Spleen (tissue), 7 donors: ENCODE measurements at regions not wholly inside any gene's neighbourhood (a gene's known extent, or its start where the extent isn't known, plus 50 kb on each side); places are given as distances from the start of the nearest gene placed in this dataset.

Experiments used
- POLR2A ChIP-seq, 3 donors: fragments of 450-650 bp; IDR thresholded peaks; one replicate each; pipeline ENCODE4 v1.5.1; 2017; ENCODE audit warnings: antibody characterized with exemption in 3 of 3, mild to moderate bottlenecking in 1 of 3
- POLR2AphosphoS5 ChIP-seq, 3 donors: sonication (generic); formaldehyde crosslinking; IDR thresholded peaks; one replicate each; pipeline ENCODE4 v1.5.1; 2017; ENCODE audit warnings: antibody characterized with exemption in 3 of 3
- TF ChIP-seq, protein P1 (sequence below), 11 experiments: fragments of 200-600 bp in 7 of 11; fragments of 450-650 bp in 4 of 11; sonication (generic) in 4 of 11; IDR thresholded peaks in 8 of 11; conservative IDR thresholded peaks in 3 of 11; 1 replicate in 7 of 11; 2 replicates in 4 of 11; pipeline versions ENCODE4 v1.4.0 to v1.8.0; 2016 to 2021; ENCODE audit warnings: antibody characterized with exemption in 11 of 11, inconsistent platforms in 4 of 11, mild to moderate bottlenecking in 1 of 11
- donor health status: DM: no; HTN: no; CAD: no; lungs with moderate emphysema.
- donor health status: DM: no; HTN: no; CAD: no.
- donor health status: DM: no; HTN: no; CAD: no.

DNA sequence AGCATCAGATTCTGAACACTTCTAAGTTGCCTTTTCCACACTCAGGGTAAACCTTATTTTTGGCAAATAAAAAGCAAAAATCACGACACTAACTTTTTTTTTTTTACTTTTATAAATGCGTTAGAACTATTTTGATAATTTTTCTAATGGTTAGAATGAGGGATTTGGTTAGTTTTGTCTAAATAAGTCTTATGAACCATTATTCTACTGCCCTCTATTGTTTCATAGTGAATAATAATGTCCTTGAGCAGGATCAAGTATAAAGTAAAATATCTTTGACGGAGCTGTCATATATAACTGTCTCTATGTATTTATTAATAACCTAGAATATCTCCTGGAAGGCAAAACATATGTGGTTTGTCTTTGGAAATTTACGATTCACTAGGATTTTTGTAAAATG is 631.8 kb downstream of the GABRG2 start:
- TF ChIP-seq POLR2A (IDR thresholded peaks at IDR 0.05) (no peak), POLR2AphosphoS5 (IDR thresholded peaks at IDR 0.05) (no peak)
- TF ChIP-seq, protein P1, sequence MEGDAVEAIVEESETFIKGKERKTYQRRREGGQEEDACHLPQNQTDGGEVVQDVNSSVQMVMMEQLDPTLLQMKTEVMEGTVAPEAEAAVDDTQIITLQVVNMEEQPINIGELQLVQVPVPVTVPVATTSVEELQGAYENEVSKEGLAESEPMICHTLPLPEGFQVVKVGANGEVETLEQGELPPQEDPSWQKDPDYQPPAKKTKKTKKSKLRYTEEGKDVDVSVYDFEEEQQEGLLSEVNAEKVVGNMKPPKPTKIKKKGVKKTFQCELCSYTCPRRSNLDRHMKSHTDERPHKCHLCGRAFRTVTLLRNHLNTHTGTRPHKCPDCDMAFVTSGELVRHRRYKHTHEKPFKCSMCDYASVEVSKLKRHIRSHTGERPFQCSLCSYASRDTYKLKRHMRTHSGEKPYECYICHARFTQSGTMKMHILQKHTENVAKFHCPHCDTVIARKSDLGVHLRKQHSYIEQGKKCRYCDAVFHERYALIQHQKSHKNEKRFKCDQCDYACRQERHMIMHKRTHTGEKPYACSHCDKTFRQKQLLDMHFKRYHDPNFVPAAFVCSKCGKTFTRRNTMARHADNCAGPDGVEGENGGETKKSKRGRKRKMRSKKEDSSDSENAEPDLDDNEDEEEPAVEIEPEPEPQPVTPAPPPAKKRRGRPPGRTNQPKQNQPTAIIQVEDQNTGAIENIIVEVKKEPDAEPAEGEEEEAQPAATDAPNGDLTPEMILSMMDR (IDR thresholded peaks at IDR 0.05 in 8 of 11, conservative IDR thresholded peaks at IDR 0.05 in 3 of 11), result no peak
